ENCODE measurements at regions not wholly inside any gene's neighbourhood (a gene's known extent, or its start where the extent isn't known, plus 50 kb on each side); places are given as distances from the start of the nearest gene placed in this dataset.
"Not testable (repeated sequence)": the region's sequence is repeated elsewhere in the genome, so short reads cannot be mapped to it uniquely, and the experiment has no call there.

GRCh38 chr18:75723521-75724340 lies 296.2 kb upstream of the SMIM21 start:
- no peak for DNase-seq

GRCh38 chr18:75714766-75715165 lies 287.3 kb upstream of the SMIM21 start:
- no peak for DNase-seq

DNA sequence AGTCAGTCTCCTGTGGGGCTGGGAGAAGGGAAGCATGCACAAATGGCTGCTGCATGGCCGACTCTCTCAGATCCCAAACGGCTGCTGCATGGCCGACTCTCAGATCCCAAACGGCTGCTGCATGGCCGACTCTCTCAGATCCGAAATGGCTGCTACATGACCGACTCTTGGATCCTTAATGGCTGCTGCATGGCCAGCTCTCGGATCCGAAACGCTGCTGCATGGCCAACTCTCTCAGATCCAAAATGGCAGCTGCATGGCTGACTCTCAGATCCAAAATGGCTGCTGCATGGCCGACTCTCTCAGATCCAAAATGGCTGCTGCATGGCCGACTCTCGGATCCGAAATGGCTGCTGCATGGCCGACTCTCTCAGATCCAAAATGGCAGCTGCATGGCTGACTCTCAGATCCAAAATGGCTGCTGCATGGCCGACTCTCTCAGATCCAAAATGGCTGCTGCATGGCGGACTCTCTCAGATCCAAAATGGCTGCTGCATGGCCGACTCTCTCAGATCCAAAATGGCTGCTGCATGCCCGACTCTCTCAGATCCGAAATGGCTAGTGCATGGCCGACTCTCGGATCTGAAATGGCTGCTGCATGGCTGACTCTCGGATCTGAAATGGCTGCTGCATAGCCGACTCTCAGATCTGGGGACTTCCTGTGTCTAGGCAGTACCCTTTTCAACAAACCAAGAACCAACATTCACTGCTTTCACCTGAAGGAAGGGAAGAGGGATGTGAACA lies 284.8 kb upstream of the SMIM21 start:
- not testable (repeated sequence) for DNase-seq

DNA sequence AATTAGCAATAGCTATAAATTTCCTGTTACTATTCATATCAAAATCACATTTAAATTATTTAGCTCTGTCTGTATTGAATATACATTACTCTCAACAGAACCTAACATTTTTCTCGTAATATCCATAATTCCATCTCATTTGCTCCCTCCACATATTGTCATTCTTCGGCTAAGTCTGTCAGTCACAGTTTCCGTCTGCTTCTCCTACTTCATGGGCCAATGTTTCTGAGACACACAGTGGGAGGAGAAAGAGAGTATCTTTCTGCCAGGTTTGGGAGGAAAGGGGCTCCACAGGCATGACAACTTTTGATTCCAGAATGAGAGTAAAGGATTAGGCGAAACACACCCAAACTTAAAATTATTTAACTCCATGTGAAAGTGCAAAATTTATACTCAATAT lies 273.1 kb upstream of the SMIM21 start:
- DNase-seq = no peak

- no peak for DNase-seq
These were observed 271.4 kb upstream of the SMIM21 start for GRCh38 chr18:75698861-75699260.

DNA sequence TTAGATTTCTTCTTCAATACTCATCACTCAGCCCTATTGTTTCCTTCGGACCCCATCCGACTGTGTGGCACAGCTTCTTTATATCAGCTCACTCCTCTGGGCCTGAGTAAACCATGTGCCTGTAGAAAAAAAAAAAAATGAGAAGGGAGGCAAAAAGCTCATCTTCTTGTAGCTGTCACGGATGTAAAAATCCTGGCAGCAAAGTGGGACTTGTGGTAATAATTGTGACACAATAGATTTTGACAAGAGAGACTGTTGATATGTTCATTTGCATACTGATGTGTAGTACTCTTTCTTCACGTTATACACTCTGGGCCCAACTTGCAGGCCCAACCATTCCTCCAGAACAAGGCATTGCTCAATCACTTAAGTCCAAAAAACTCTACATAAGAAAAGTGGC lies 270.0 kb upstream of the SMIM21 start:
- DNase-seq = no peak

DNA sequence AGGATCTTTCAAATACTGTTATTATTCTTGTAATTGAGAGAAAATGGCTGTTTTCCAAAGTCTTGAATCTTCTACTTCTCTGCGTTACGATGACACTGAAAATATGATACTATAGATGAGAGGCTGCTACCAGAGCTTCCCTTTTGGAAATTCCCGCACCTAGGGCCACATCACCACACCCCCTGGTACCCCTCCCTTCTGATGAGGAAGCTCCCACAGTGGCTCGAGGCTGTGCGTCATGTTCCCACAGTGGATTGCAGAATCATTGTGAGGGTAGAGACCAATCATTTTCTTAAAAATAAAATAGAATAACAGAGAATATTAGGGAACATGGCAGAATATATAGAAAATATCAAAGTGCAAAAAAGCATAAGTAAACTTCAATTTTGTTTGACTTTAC lies 268.9 kb upstream of the SMIM21 start:
- DNase-seq = no peak

GRCh38 chr18:75694292-75694691 lies 266.8 kb upstream of the SMIM21 start:
- no peak for DNase-seq

- no peak for DNase-seq
These were observed 264.0 kb upstream of the SMIM21 start for GRCh38 chr18:75691483-75691882.

DNA sequence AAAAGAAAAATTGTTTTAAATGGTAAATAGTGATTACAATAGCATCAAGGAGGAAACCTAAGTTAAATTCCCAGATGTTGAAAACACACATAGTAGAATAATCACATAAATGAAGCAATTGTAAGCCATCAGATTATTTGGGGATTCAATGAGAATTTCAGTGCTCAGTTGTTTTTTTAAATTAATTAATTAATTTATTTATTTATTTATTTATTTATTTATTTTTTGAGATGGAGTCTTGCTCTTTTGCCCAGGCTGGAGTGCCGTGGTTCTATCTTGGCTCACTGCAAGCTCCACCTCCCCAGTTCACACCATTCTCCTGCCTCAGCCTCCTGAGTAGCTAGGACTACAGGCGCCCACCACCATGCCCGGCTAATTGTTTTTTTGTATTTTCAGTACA lies 262.8 kb upstream of the SMIM21 start:
- DNase-seq = not testable (repeated sequence)

GRCh38 chr18:75687626-75688025 lies 260.1 kb upstream of the SMIM21 start:
- DNase-seq = no peak

DNA sequence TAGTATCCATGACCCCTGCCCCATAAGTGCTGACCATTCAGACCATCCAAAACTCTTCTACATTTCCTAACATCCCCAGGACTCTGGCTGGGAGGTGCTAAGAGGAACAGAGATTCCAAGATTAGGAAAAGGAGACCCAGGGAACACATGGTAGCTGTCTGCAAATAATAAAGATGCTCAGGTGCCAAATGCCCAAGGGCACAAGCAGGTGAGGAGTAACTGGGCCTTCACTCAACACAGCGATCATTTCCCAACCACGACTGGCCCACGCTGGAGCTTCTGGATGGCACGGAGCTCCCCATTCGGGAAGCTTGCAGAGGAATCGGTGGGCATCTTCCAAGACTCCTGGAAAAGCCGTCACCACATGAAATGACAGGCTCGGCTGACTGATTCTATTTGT lies 255.9 kb upstream of the SMIM21 start:
- no peak for DNase-seq

- DNase-seq = no peak
These were observed 254.1 kb upstream of the SMIM21 start for GRCh38 chr18:75681538-75682115.

GRCh38 chr18:75679331-75679730 lies 251.8 kb upstream of the SMIM21 start:
- DNase-seq = no peak

DNA sequence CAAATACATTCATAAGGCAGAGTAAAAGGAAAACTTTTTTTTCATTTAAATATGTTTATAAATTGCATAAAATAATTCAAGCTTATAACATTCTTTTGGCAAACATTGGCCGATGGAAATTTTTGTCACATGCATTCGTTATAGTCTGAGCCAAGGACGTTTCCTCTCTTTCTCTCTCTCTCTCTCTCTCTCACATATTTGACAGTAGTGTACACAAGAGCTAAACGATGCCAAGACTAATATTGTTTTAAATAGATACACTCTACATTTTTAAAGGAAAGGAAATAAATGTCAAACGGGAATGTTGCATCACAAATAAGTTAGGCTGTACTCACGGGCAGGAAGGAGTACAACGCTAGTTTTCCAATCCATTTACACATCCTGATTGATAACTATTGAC lies 251.1 kb upstream of the SMIM21 start:
- DNase-seq = no peak

GRCh38 chr18:75677696-75678455 lies 250.4 kb upstream of the SMIM21 start:
- DNase-seq = no peak

GRCh38 chr18:75660932-75661331 lies 233.4 kb upstream of the SMIM21 start:
- no peak for DNase-seq

GRCh38 chr18:75659535-75660023 lies 232.1 kb upstream of the SMIM21 start:
- DNase-seq = no peak

GRCh38 chr18:75658330-75658729 lies 230.8 kb upstream of the SMIM21 start:
- no peak for DNase-seq

GRCh38 chr18:75656563-75657247 lies 229.2 kb upstream of the SMIM21 start:
- no peak for DNase-seq

DNA sequence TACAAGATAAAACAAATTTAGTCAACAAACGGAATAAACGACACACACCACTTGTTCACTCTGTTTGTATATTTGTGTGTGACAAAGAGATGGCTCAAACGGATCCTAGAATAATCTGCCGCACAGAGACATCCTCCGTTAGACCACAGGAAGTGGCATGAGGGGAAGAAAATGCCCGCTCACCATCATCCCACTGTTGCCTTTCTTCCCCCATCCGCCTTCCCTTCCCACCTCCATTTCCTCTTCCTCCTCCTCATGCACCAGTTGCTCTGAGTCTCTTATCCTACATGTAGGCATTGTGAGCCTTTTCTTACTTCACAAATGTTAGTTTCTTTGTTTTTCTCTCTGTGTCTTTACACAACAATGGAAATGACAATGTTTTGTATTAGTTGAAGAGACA lies 228.5 kb upstream of the SMIM21 start:
- DNase-seq = no peak
